Naive thymus-derived CD8-positive, alpha-beta T cell (primary cell): ENCODE measurements at regions not wholly inside any gene's neighbourhood (a gene's known extent, or its start where the extent isn't known, plus 50 kb on each side); places are given as distances from the start of the nearest gene placed in this dataset.
"Not testable (repeated sequence)": the region's sequence is repeated elsewhere in the genome, so short reads cannot be mapped to it uniquely, and the experiment has no call there.

Experiments used
- ATAC-seq, 2 donors: fragments of 150-1000 bp; cut with Tn5 transposase in 1 of 2; sonication (Bioruptor Pico), chemical (Tn5 transposase) in 1 of 2; 1 replicate in 1 of 2; 2 replicates in 1 of 2; pipeline ENCODE4 v1.10.0; 2021; ENCODE audit warnings: mild to moderate bottlenecking in 2 of 2, moderate library complexity in 2 of 2
- POLR2A ChIA-PET: fragments of 350-600 bp; sonication (Branson Sonifier 250); formaldehyde crosslinking; loops from one replicate; lab custom pipeline; 2021; ENCODE audit warnings: antibody characterized with exemption; lab: Charles Lee
- DNase-seq, 10 donors: peaks; one replicate each; pipeline versions ENCODE4 v3.0.0 to v3.0.0-alpha.2; 2020 to 2022
- H3K27ac Mint-ChIP-seq, 10 donors: one replicate each; pipeline ENCODE4 v1.8.0; 2020 to 2022; ENCODE audit warnings: mild to moderate bottlenecking in 10 of 10, mixed read lengths in 10 of 10, moderate library complexity in 4 of 10, inconsistent platforms in 1 of 10
- H3K27me3 Mint-ChIP-seq, 5 donors: one replicate each; pipeline ENCODE4 v1.8.0; 2021 to 2022; ENCODE audit warnings: mixed read lengths in 5 of 5
- H3K36me3 Mint-ChIP-seq, 3 donors: one replicate each; pipeline ENCODE4 v1.8.0; 2020 to 2022; ENCODE audit warnings: mixed read lengths in 3 of 3, mild to moderate bottlenecking in 2 of 3, inconsistent platforms in 1 of 3
- H3K4me1 Mint-ChIP-seq, 4 donors: one replicate each; pipeline ENCODE4 v1.8.0; 2021 to 2022; ENCODE audit warnings: mixed read lengths in 4 of 4
- H3K4me3 Mint-ChIP-seq, 10 donors: one replicate each; pipeline ENCODE4 v1.8.0; 2020 to 2022; ENCODE audit warnings: mild to moderate bottlenecking in 10 of 10, mixed read lengths in 10 of 10, moderate library complexity in 6 of 10, inconsistent platforms in 1 of 10
- H3K9me3 Mint-ChIP-seq, 9 donors: one replicate each; pipeline ENCODE4 v1.8.0; 2020 to 2022; ENCODE audit warnings: mixed read lengths in 9 of 9, mild to moderate bottlenecking in 3 of 9, inconsistent platforms in 1 of 9, moderate library complexity in 1 of 9

DNA sequence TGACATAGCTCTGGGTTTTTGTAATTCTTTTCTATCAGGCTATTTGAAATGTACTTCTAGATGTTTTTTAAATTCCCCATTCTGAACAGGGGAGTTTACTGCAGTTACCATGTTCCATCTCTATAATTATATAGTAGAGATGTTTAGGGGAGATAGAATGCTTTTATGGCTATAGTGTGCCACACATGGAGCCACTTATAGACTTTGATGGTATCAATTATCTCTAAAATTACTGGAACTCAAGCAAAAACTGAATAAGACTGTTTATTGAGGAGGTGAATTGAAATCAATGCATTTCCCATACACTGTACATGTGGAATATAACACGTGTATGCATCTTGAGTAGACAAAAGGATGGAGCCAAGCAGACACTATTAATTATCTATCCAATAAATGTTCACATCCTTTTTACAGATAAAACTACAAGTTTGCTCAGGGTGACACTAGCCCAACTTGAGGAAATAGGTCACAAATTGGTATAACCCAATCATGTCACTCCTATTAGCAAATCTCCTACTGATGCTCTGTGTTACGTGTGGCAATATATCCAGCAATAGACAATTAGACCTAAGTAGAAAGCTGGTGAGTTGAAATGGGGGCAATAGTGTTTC lies 1882.6 kb downstream of the PCDH9 start:
- no peak for ATAC-seq
- Mint-ChIP-seq H3K27ac (no peak overlapping the region), H3K27me3 (no peaks in the 10 kb centered on the region), H3K4me3 (no peak overlapping the region), H3K4me1 (no peaks in the 10 kb centered on the region), H3K36me3 (no peaks in the 10 kb centered on the region), H3K9me3 (peaks cover 0 to 25% (median 4%) of the 10 kb centered on the region in 9 donors)
- no peak for DNase-seq
- POLR2A ChIA-PET = no interaction called here

DNA sequence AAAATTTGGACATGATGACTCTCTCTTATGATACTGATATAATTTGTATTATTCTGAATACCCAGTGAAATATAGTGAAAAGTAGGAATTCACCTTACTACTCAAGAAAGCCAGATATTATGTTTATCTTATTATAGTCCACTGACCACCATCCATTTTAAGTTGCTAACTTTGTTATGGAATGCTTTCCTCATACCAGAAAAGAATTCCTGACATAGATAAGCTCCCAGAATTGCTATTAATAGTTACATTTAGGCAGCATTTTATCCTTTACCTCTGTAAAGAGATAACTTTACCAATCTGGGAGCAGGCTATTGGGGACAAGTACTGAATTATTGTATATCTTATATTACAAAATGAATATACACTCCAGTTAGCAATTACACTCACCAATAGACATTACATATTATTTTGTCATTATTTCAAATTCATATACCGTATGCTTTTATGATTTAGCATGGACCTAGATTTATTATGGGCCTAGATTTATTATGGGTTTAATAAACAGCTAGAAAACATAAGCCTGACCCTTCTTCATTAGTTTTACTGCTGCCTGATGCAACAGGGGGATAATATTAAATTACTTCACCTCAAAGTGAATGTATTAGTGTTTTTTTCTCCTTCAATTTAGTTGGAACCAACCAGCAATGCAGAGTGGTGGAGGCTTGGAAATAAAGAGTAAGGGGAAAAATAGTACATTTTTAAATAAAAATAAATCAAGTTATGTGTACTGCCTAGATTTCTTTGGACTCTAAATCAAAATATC lies 1886.1 kb downstream of the PCDH9 start:
- no peak for ATAC-seq
- no peaks in the 10 kb centered on the region for H3K27me3 Mint-ChIP-seq

DNA sequence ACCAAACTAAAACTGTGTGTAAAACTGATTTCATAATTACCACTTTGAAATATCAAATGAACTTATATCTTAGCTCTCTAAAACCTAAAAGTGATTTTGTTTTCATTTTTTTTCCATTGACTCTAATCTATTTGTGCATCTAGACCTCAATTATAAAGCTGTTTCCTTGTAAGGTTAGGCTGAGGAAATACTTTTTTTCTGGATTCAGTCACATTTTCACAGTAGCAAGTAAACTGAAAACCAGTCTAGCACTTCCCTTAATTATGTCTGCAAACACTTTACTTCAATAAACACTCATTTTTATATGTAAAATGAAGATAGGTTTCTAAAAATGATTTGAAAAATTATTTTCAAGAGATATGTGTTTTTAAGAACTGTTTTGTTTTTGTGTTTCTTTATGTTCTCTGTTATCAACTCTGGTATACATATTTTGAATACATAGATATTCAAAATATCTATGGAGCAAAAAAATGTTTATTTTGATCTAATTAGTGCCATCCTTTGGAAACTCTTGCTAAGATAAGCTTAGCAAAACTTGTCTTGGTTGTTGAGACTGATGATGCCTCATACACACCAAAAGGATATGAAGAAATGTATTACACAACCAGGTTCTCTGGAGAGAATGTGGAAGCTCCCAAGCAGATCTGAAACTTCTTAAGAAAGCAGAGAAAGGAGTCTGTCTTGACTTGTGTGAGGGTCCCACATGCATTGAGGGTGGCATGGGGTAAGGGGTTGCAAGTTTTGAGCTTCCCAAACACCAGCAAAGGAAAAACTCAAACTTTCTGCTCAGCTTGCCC lies 1887.4 kb downstream of the PCDH9 start:
- ATAC-seq (no peak), DNase-seq (no peak)
- Mint-ChIP-seq H3K9me3 (peaks cover 0 to 21% (median 2%) of the 10 kb centered on the region in 9 donors), H3K27me3 (no peaks in the 10 kb centered on the region), H3K4me3 (no peak overlapping the region), H3K36me3 (no peaks in the 10 kb centered on the region), H3K27ac (no peak overlapping the region), H3K4me1 (no peaks in the 10 kb centered on the region)
- POLR2A ChIA-PET = no interaction called here

More for the DNA sequence above, 1886.1 kb downstream of the PCDH9 start:
- no peak for DNase-seq
- POLR2A ChIA-PET = no interaction called here
- Mint-ChIP-seq H3K4me3 (no peak overlapping the region), H3K36me3 (no peaks in the 10 kb centered on the region), H3K9me3 (peaks cover 0 to 21% (median 3%) of the 10 kb centered on the region in 9 donors), H3K4me1 (no peaks in the 10 kb centered on the region), H3K27ac (no peak overlapping the region)

DNA sequence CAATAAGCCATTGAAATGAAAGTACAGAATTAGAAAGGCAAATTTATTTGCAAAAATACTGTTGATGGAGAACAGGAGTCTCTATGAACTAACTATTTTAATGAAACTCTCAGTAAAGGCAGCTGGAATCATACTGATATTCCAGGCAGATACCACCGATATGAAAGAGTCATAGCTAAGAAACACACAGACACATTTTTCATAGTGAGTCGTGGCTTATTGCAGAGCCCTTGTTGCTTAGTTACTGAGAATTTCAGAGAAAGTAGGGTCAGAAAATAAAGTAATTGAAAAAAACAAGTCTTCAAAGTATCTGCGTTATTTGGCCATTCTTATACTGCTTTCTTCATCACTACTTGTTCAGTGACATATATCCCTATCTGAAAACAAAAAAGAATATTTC lies 1890.9 kb downstream of the PCDH9 start:
- no peak for ATAC-seq
- Mint-ChIP-seq H3K27me3 (no peaks in the 10 kb centered on the region), H3K36me3 (no peaks in the 10 kb centered on the region), H3K4me3 (no peak overlapping the region), H3K27ac (no peak overlapping the region), H3K9me3 (peaks cover 0 to 13% (median 0%) of the 10 kb centered on the region in 9 donors), H3K4me1 (no peaks in the 10 kb centered on the region)
- no peak for DNase-seq
- POLR2A ChIA-PET = no interaction called here

DNA sequence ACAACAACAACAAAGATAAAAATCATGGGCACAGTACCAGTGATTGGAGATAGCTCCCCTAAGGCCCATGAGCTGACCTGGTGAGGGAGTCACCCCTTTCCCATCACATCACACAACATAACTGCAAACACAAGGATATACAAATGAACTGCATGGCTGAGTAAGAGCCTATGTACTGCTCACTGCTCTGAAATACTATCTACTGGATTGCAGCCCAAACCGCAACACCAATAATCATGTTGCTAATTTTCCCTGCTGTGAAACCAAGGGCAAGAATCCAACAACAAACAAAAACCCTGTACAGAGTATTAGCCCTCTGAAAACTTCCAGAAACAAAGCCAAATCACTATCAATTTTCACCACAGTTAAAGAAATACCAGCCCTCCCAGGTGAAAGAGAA lies 1893.2 kb downstream of the PCDH9 start:
- Mint-ChIP-seq H3K4me3 (no peak overlapping the region), H3K27ac (no peak overlapping the region), H3K36me3 (no peaks in the 10 kb centered on the region), H3K9me3 (peaks cover 0 to 15% (median 0%) of the 10 kb centered on the region in 9 donors), H3K4me1 (no peaks in the 10 kb centered on the region), H3K27me3 (no peaks in the 10 kb centered on the region)
- POLR2A ChIA-PET = no interaction called here
- DNase-seq (no peak), ATAC-seq (no peak)

DNA sequence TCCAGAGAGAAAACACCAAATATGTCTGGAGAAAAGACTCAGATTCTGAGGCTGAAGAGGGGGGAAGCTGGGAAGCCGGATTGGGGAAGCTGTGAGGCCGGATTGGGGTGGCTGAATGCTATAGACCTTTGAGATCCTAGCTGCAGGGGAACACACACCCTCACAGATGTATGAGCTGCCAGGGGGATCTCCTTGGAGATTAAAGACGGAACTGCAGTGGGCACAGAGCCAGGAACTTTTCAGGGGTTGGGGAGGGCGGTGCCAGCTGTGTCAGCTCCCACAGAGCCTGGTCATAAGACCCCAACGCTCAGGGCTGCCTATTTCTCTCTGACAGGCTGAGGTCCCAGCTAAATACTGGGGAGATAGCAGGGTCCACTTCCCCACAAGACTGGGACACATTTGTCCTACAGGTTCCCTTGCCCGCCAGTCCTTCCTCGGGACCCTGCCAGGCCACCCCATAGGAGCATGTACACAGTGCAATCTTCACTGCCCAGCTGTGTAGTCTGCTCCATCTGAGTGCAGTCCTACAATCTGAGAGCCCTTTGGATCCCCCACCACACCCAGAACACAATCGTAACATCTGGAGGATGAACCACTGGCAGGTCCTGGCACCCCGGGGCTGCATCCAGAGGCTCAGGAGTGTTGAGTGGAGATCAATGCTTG lies 1893.9 kb downstream of the PCDH9 start:
- Mint-ChIP-seq H3K27me3 (no peaks in the 10 kb centered on the region), H3K4me1 (no peaks in the 10 kb centered on the region), H3K9me3 (peaks cover 0 to 15% (median 0%) of the 10 kb centered on the region in 9 donors), H3K27ac (no peak overlapping the region), H3K4me3 (no peak overlapping the region), H3K36me3 (no peaks in the 10 kb centered on the region)
- POLR2A ChIA-PET = no interaction called here
- DNase-seq (no peak), ATAC-seq (no peak)

DNA sequence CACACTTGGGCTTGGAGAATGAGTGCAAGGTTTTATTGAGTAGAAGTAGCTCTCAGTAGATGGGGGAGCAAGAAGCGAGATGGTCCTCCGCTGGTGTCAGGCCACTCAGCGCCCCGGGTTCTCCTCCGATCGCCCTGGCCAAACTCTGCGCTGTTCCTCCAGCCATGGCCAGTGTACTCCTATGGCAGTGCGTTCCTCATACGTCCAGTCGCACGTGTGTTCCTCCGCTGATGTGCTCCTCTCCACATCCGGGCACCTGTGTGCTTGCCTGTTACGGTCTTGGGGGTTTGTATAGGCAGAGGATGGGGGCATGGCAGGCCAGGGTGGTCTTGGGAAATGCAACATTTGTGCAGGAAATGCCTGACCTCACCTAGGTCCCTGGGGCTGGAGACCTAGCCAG lies 1899.4 kb downstream of the PCDH9 start:
- no peaks in the 10 kb centered on the region for H3K36me3 Mint-ChIP-seq
- no peak for DNase-seq
- POLR2A ChIA-PET = no interaction called here
- ATAC-seq = no peak
- H3K9me3 Mint-ChIP-seq = peaks cover 0 to 15% (median 5%) of the 10 kb centered on the region in 9 donors
- H3K4me1 Mint-ChIP-seq = no peaks in the 10 kb centered on the region
- no peak overlapping the region for H3K27ac Mint-ChIP-seq
- no peaks in the 10 kb centered on the region for H3K27me3 Mint-ChIP-seq
- no peak overlapping the region for H3K4me3 Mint-ChIP-seq

DNA sequence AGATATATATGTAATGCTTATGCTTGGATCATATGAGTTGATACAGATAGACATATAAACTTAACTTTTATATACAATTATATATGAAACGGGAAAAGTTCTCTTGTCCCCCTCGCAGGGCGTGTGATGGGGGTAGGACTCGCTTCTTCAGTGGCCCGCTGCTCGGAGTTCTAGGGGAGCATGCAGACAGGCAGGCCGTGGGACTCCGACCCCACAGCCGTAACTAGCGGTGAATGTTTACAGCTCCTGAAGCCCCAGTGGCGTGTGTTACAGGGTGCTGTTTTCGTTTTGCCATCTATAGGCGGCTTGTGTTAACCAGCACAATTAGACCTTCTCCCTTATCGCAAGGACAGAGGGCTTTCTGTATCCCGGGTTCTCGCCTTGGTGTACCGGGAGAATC lies 1899.8 kb downstream of the PCDH9 start:
- no peaks in the 10 kb centered on the region for H3K4me1 Mint-ChIP-seq
- no peak for ATAC-seq

DNA sequence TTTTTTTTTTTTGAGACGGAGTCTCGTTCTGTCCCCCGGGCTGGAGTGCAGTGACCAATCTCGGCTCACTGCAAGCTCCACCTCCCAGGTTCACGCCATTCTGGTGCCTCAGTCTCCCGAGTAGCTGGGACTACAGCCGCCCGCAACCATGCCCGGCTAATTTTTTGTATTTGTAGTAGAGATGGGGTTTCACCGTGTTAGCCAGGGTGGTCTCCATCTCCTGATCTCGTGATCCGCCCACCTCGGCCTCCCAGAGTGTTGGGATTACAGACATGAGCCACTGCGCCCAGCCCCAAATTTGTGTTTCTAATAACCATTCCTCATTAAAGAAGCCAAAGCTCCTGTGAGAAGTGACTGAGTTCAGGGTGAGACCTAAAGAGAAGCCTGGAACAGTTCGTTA lies 1906.9 kb downstream of the PCDH9 start:
- POLR2A ChIA-PET, H3K4me3 Mint-ChIP-seq, H3K4me1 Mint-ChIP-seq, H3K9me3 Mint-ChIP-seq, DNase-seq, H3K27ac Mint-ChIP-seq, H3K36me3 Mint-ChIP-seq, ATAC-seq, H3K27me3 Mint-ChIP-seq: not testable (repeated sequence)

More for the DNA sequence above, 1899.8 kb downstream of the PCDH9 start:
- H3K9me3 Mint-ChIP-seq = peaks cover 0 to 12% (median 4%) of the 10 kb centered on the region in 9 donors
- H3K36me3 Mint-ChIP-seq = no peaks in the 10 kb centered on the region
- no peak for DNase-seq
- H3K27me3 Mint-ChIP-seq = no peaks in the 10 kb centered on the region
- POLR2A ChIA-PET = no interaction called here
- no peak overlapping the region for H3K4me3 Mint-ChIP-seq
- no peak overlapping the region for H3K27ac Mint-ChIP-seq

DNA sequence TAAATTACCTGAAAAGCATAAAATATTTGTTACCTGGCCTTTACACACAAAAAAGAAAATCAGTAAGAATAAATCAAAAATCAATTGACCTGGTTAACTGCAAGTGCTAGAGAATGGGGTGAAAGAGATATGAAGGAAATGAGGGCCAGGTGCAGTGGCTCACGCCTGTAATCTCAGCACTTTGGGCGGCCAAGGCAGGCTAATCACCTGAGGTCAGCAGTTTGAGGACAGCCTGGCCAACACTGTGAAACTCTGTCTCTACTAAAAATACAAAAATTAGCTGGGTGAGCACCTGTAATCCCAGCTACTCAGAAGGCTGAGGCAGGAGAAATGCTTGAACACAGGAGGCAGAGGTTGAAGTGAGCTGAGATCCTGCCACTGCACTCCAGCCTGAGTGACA lies 1908.7 kb downstream of the PCDH9 start:
- H3K9me3 Mint-ChIP-seq, DNase-seq, POLR2A ChIA-PET, H3K27ac Mint-ChIP-seq, H3K4me3 Mint-ChIP-seq, H3K4me1 Mint-ChIP-seq, H3K27me3 Mint-ChIP-seq, ATAC-seq, H3K36me3 Mint-ChIP-seq: not testable (repeated sequence)

DNA sequence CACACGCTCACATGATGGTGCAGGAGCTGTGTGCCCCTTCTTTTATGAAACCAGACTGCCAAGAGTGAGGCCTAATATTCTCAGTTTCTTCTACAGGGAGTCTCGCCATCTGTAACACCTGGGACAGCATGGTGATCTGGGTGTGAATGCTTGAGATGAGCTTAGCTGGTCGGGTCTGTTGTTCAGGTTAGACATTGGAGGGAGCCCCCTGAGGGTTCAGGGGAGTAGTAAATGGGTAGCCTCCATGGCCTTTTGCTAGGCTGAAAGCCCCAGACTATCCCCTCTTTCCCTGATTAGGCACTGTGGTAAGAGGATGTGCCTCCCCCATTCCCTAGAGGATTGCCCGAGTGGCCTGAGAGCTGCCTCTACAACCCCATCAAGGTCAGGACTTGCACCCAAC lies 1916.1 kb downstream of the PCDH9 start:
- DNase-seq (no peak), ATAC-seq (no peak)
- Mint-ChIP-seq H3K27ac (no peak overlapping the region), H3K4me3 (no peak overlapping the region), H3K36me3 (peaks cover 0 to 5% (median 0%) of the 10 kb centered on the region in 3 donors), H3K9me3 (peaks cover 2 to 43% (median 12%) of the 10 kb centered on the region in 9 donors), H3K4me1 (no peaks in the 10 kb centered on the region), H3K27me3 (no peaks in the 10 kb centered on the region)
- POLR2A ChIA-PET = no interaction called here

DNA sequence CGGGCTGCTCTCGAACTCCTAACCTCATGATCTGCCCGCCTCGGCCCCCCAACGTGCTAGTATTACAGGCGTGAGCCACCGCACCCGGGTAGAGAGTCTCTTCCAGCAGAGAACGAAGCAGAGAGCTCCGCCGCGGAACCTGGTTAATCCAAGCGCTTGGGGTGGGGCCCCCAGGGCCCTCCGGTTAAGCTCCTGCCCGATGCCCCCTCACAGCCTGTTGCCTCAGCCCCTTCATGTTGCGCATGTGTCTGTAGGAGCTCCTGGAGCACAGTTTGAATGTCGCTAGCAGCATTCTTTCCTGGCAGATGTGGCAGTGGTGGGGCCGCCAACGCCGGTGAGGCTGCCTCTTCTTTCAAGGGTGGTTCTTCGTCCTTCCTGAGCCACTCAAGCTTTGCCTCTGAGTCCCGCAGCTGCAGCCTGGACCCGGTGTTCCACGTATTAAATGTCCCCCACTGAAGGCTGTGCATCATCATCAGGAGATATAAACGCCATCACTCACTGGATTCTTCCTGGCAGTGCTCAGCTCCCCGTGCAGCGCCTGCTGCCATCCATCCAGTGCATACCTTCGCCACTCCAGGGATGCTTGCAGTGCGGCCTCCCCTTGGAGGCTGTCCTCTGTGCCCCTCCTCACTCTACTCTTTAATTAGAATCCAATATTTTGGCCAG lies 1919.3 kb downstream of the PCDH9 start:
- Mint-ChIP-seq H3K27ac (no peak overlapping the region), H3K4me3 (no peak overlapping the region), H3K9me3 (peaks cover 2 to 43% (median 12%) of the 10 kb centered on the region in 9 donors), H3K4me1 (no peaks in the 10 kb centered on the region), H3K36me3 (peaks cover 0 to 5% (median 0%) of the 10 kb centered on the region in 3 donors), H3K27me3 (no peaks in the 10 kb centered on the region)
- ATAC-seq (no peak), DNase-seq (peak in 1 of 10 donors; percentile 56)
- POLR2A ChIA-PET = no interaction called here
